Stimulated activated CD4-positive, alpha-beta T cell treated with anti-CD3 and anti-CD28 coated beads, Interleukin-1b, Interleukin-23, amount 100 ng/mL, for 48 hours (primary cell): ENCODE measurements at regions not wholly inside any gene's neighbourhood (a gene's known extent, or its start where the extent isn't known, plus 50 kb on each side); places are given as distances from the start of the nearest gene placed in this dataset.
"Not testable (repeated sequence)": the region's sequence is repeated elsewhere in the genome, so short reads cannot be mapped to it uniquely, and the experiment has no call there.

Source experiments
- DNase-seq: peaks from one replicate; pipeline ENCODE4 v3.0.0-alpha.2; 2020

- DNase-seq: no peak
Observed at GRCh38 chr18:9021458-9021857, 81.0 kb upstream of the NDUFV2 start.

DNA sequence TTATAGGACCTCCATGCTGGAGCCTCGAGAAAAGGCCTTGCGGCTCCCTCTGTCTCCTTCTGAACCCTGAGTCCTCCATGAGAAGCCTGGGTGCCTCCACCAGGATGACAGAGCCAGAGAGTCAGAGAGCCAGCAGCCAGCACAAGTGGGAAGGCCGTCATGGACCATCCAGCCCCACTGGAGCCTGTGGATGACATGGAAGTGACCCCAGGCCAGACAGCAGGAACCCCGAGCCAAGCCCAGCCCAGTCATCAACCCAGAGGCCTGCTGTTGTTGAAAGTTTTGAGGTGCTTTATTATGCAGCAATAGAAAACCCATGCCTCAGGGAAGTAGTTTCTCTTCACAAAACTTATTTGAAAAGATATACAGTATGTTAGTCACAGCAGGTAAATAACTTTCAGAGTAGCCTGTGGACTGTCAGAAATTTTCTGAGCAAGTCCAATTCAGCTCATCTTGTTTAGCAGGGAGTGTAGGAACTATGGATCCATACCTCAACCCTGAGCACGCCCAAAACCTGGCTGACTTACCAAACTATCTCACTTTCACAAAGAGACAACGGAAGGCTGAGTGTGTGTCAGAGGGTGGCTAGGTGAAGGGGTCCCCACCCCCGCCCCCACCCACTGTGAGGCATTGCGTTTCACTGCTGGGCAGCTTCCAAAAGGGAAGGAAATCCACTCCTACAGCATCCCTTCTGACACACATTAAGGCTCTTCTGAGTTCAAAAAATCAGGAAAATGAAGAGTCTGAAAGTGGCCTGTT, 79.9 kb upstream of the NDUFV2 start:
- DNase-seq: no peak

- DNase-seq: not testable (repeated sequence)
Observed at GRCh38 chr18:9024031-9024646, 78.4 kb upstream of the NDUFV2 start.

GRCh38 chr18:9025091-9025838, 77.2 kb upstream of the NDUFV2 start:
- no peak for DNase-seq

DNA sequence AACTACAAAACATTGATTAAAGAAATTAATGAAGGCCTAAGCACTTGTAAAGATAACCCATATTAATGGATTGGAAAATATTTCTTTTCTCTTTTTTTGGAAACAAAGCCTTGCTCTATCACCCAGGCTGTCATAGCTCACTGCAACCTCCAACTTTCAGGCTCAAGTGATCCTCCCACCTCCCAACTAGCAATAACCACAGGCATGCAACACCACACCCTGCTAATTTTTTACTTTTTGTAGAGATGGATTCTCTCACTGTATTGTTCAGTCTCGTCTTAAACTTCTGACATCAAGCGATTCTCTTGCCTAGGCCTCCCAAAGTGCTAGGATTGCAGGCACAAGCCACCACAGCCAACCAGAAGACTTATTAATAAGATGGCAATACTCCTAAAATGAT, 73.4 kb upstream of the NDUFV2 start:
- DNase-seq: no peak

DNA sequence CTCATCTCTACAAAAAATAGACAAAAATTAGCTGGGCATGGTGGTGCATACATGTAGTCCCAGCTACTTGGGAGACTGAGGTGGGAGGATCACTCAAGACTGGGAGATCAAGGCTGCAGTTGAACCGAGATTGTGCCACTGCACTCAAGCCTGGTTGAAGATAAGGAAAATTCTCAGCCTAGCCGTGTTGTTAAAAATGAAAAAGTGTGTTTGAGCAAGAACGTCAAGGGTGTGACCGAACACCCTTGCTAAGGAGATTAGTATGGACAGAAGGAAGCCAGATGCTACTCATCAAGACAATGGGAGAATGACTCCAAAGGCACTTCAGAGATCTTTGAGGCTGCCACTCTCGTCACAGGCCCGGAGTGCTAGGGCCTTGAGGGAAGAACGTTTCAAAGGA, 70.0 kb upstream of the NDUFV2 start:
- no peak for DNase-seq

GRCh38 chr18:9038277-9038871, 64.1 kb upstream of the NDUFV2 start:
- no peak for DNase-seq

- no peak for DNase-seq
Observed at GRCh38 chr18:9039441-9040071, 62.9 kb upstream of the NDUFV2 start.

GRCh38 chr18:9042766-9043481, 59.6 kb upstream of the NDUFV2 start:
- no peak for DNase-seq

GRCh38 chr18:9043581-9043980, 58.9 kb upstream of the NDUFV2 start:
- DNase-seq: no peak

DNA sequence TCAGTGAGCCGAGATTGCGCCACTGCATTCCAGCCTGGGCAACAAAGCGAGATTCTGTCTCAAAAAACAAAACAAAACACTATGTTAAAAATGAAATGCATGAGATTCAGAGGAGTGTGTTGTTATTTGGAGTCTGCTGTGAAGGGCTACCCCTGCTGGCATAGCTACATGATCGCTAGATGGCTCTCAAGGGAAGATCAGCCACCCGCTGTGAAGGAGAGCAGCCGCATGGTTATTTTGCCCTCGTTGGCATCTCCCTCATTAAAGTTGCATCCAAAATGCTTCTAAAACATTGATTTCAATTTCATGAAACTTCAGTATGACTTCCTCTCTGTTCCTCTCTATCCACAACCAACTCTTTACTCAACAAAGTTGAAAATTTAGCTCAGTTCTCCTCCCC, 54.8 kb upstream of the NDUFV2 start:
- DNase-seq: no peak

DNA sequence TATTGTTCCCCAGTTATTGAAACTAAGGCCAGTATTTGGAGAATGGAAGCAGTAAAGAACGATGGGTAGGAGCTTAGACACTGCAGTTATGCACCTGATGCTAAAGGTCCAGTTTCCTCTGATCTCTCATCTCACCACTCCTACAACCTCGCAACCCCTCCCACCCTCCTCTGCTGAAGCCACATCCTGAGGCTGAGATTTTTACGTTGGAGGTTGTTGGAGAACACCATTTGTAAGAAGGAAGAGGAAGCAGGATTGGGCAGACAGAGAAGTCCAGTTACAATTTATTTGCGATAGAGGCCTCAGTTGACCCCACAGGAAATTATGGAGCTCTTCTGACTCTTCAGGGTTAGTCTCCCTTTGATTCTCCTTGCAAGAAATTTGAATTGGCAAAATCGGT, 54.3 kb upstream of the NDUFV2 start:
- no peak for DNase-seq

DNA sequence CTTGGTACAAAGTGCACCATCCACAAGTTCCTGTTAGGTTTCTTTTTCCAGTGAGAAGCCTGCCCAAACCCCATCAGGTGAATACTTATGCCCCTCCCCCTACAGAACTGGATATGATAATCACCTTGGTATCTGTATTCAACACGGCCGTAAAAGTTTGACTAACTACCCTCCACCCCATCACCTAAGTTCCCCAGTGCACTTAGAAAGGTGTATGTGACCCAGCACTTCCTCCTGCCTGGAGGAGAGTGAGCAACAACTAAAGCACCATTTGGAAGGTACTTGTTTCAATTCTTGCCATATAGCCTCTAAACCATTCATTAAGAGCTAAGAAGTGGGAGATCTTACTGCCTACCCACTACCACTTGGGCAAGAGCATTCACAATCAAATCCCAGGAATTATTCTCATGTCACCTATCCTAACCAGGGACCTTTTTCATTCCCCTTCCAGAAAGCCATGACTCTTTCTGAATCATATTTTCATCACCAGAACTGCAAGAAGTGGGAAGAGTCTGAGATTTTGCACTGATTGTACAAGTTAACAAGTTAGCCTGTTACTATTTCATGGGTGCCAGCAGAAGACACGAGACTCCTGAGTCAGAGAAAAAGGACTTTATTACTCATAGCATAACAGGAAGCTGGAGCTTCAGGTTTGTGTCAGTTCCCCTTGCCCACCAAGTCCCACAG, 53.5 kb upstream of the NDUFV2 start:
- DNase-seq: no peak

DNA sequence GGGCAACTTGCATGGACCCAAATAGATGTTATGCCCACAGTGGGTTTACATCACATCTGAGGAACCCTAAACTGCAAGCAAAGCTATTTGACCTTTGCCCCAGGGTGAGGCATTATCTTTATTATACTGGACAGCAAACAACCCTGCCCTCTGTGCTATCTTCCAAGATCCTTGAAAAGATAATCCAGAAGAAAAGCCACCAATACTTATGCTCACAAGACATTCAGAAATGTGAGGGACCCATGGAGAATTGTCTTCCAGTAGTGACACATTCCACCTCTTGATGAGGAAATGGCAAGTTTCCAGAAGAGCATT, 53.0 kb upstream of the NDUFV2 start:
- no peak for DNase-seq

GRCh38 chr18:9050628-9051284, 51.7 kb upstream of the NDUFV2 start:
- not testable (repeated sequence) for DNase-seq
